ENCODE measurements at regions not wholly inside any gene's neighbourhood (a gene's known extent, or its start where the extent isn't known, plus 50 kb on each side); places are given as distances from the start of the nearest gene placed in this dataset.

GRCh38 chr3:197424674-197425484, 126.5 kb upstream of the DLG1 start:
- no peak for TF ChIP-seq CTCF (IDR thresholded peaks at IDR 0.05)
- no peak for TF ChIP-seq EZH2 (IDR thresholded peaks at IDR 0.05; ENCODE audit: borderline replicate concordance, insufficient read depth, low read depth, low read length, poor library complexity, severe bottlenecking)

Data from B cell (primary cell).